WTC11 (cell line): ENCODE measurements at regions not wholly inside any gene's neighbourhood (a gene's known extent, or its start where the extent isn't known, plus 50 kb on each side); places are given as distances from the start of the nearest gene placed in this dataset.

Source experiments
- ATAC-seq: fragments of 200-7000 bp; cut with Tn5 transposase; 2 replicates; pipeline ENCODE4 v1.10.0; 2021; ENCODE audit warnings: mild to moderate bottlenecking, moderate library complexity
- CTCF ChIA-PET: fragments of 300-600 bp; sonication (Branson Sonifier 250); formaldehyde crosslinking; loops from one replicate; lab custom pipeline; 2021; ENCODE audit warnings: antibody characterized with exemption; lab: Charles Lee
- POLR2A ChIA-PET: fragments of 350-600 bp; sonication (Branson Sonifier 250); formaldehyde crosslinking; loops from one replicate; lab custom pipeline; 2021; ENCODE audit warnings: antibody characterized with exemption; lab: Charles Lee
- DNase-seq: peaks from one replicate; pipeline ENCODE4 v3.0.0; 2021; ENCODE audit warnings: low spot score
- H3K27ac Mint-ChIP-seq: 2 replicates; pipeline ENCODE4 v1.8.0; 2021; ENCODE audit warnings: mixed read lengths
- H3K27me3 Mint-ChIP-seq: 2 replicates; pipeline ENCODE4 v1.8.0; 2021; ENCODE audit warnings: low read depth, mild to moderate bottlenecking, moderate library complexity, mixed read lengths
- H3K36me3 Mint-ChIP-seq: 2 replicates; pipeline ENCODE4 v1.8.0; 2021; ENCODE audit warnings: mixed read lengths
- H3K4me1 Mint-ChIP-seq: 2 replicates; pipeline ENCODE4 v1.8.0; 2022; ENCODE audit warnings: mixed read lengths
- H3K4me3 Mint-ChIP-seq: 2 replicates; pipeline ENCODE4 v1.8.0; 2021; ENCODE audit warnings: mild to moderate bottlenecking, moderate library complexity, mixed read lengths
- H3K9me3 Mint-ChIP-seq: 2 replicates; pipeline ENCODE4 v1.8.0; 2021; ENCODE audit warnings: mixed read lengths
- GRHL2 ChIP-seq: fragments of 250-450 bp; sonication (Bioruptor Pico); IDR thresholded peaks from 2 replicates; pipeline ENCODE4 v1.8.0; 2022; ENCODE audit warnings: mild to moderate bottlenecking, moderate library complexity; ENCODE audit not compliant: insufficient replicate concordance, severe bottlenecking
- NR1H2 ChIP-seq: sonication (generic); formaldehyde crosslinking; IDR thresholded peaks from 2 replicates; pipeline ENCODE4 v1.9.0; 2021; ENCODE audit warnings: mild to moderate bottlenecking, moderate library complexity, missing genetic modification reagents
- SMAD4 ChIP-seq: sonication (generic); formaldehyde crosslinking; IDR thresholded peaks from 2 replicates; pipeline ENCODE4 v1.8.0; 2022; ENCODE audit warnings: mild to moderate bottlenecking, missing genetic modification reagents
- ZNF121 ChIP-seq: sonication (generic); formaldehyde crosslinking; IDR thresholded peaks from 2 replicates; pipeline ENCODE4 v1.8.0; 2023; ENCODE audit warnings: missing genetic modification reagents
- ZNF138 ChIP-seq: sonication (generic); formaldehyde crosslinking; conservative IDR thresholded peaks from 2 replicates; pipeline ENCODE4 v1.8.1; 2022; ENCODE audit warnings: mild to moderate bottlenecking, moderate library complexity, missing genetic modification reagents
- ZNF671 ChIP-seq: fragments of 250-450 bp; sonication (Bioruptor Pico); IDR thresholded peaks from 2 replicates; pipeline ENCODE4 v1.8.0; 2021; ENCODE audit warnings: mild to moderate bottlenecking
- TF ChIP-seq, protein P1 (sequence below): sonication (generic); formaldehyde crosslinking; IDR thresholded peaks from 2 replicates; pipeline ENCODE4 v1.8.0; 2022; ENCODE audit warnings: mild to moderate bottlenecking, missing genetic modification reagents
- TF ChIP-seq, protein P2 (sequence below): fragments of 250-450 bp; sonication (Bioruptor Pico); IDR thresholded peaks from 2 replicates; pipeline ENCODE4 v2.1.2; 2022; ENCODE audit warnings: mild to moderate bottlenecking, moderate library complexity
- TF ChIP-seq, protein P3 (sequence below): sonication (generic); formaldehyde crosslinking; IDR thresholded peaks from 2 replicates; pipeline ENCODE4 v1.8.1; 2022; ENCODE audit warnings: low read depth, missing genetic modification reagents, borderline replicate concordance
- TF ChIP-seq, protein P4 (sequence below): sonication (generic); formaldehyde crosslinking; conservative IDR thresholded peaks from 2 replicates; pipeline ENCODE4 v1.8.1; 2022; ENCODE audit warnings: mild to moderate bottlenecking, missing genetic modification reagents
- TF ChIP-seq, protein P5 (sequence below): sonication (generic); formaldehyde crosslinking; IDR thresholded peaks from 2 replicates; pipeline ENCODE4 v1.8.0; 2023; ENCODE audit warnings: missing genetic modification reagents, mild to moderate bottlenecking, borderline replicate concordance
- TF ChIP-seq, protein P6 (sequence below): fragments of 200-600 bp; IDR thresholded peaks from 2 replicates; pipeline ENCODE4 v1.8.0; 2022; ENCODE audit warnings: antibody characterized with exemption
- TF ChIP-seq, protein P7 (sequence below): sonication (generic); formaldehyde crosslinking; IDR thresholded peaks from 2 replicates; pipeline ENCODE4 v1.8.1; 2023; ENCODE audit warnings: mild to moderate bottlenecking, missing genetic modification reagents, moderate library complexity
- TF ChIP-seq, protein P8 (sequence below): sonication (generic); formaldehyde crosslinking; IDR thresholded peaks from 2 replicates; pipeline ENCODE4 v1.8.1; 2023; ENCODE audit warnings: mild to moderate bottlenecking, moderate library complexity, missing genetic modification reagents
- TF ChIP-seq, protein P9 (sequence below): sonication (generic); formaldehyde crosslinking; IDR thresholded peaks from 2 replicates; pipeline ENCODE4 v1.8.1; 2022; ENCODE audit warnings: mild to moderate bottlenecking, missing genetic modification reagents, moderate library complexity, borderline replicate concordance

DNA sequence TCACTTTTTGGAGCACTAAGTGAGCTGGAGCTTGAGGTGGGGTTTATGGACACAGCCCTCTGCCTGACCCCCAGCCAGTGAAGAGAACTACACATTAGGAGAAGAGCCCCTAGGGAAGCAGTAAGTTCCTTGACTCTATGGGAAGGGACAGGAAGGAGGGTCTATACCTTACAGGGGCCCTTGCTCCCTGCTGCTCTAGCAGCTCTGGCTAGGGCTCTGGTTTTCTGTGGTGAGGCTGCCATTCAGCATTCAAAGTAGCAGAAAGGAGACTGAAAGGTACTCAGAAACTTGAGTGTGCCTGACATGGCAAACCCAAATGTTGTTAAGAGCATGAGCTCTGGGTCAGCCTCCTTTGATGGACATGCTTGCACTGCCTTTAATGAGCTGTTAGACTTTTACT lies 144.0 kb upstream of the KIT start (continued):
- TF ChIP-seq, protein P1, sequence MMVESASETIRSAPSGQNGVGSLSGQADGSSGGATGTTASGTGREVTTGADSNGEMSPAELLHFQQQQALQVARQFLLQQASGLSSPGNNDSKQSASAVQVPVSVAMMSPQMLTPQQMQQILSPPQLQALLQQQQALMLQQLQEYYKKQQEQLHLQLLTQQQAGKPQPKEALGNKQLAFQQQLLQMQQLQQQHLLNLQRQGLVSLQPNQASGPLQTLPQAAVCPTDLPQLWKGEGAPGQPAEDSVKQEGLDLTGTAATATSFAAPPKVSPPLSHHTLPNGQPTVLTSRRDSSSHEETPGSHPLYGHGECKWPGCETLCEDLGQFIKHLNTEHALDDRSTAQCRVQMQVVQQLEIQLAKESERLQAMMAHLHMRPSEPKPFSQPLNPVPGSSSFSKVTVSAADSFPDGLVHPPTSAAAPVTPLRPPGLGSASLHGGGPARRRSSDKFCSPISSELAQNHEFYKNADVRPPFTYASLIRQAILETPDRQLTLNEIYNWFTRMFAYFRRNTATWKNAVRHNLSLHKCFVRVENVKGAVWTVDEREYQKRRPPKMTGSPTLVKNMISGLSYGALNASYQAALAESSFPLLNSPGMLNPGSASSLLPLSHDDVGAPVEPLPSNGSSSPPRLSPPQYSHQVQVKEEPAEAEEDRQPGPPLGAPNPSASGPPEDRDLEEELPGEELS (CRISPR knock-in tag), result no peak
- no peak for TF ChIP-seq ZNF671

DNA sequence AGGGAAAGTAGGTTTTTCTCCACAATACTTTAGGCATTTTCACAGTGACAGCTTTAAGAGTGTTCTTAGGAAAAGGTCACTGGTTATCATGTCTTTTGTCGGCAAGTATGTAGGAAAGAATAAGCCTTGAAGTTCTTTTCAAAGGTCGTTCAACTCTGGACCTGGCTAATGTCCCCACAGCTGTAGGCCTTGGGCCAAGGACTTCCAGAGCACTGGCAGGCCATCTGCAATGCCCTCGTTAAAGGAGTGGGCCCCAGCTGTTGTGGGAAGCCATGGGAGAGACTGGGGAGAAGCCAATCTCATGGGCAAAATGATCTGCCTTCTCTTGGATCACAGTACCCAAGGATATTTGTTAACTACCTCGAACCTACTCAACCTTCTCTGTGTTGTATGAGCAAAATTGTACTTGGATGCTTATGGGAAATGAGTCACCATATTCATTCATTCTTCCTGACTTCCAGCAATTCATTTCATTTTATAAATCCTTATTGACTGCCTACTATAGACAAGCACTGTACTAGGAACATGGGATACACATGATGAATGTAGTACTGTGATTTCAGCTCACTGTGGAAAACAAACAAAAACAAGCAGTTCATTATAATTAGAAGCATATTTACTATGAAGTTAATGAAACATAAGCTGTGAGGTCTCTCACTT lies 141.1 kb upstream of the KIT start:
- Mint-ChIP-seq H3K36me3 (no peaks in the 10 kb centered on the region; the same call in 1 of the 2 replicates), H3K4me3 (no peak overlapping the region), H3K27me3 (no peaks in the 10 kb centered on the region), H3K9me3 (peaks cover 14% of the 10 kb centered on the region), H3K27ac (no peak overlapping the region), H3K4me1 (peaks cover 9% of the 10 kb centered on the region)
- ATAC-seq (no peak), DNase-seq (no peak)
- ChIA-PET CTCF (interaction anchor here (0.7 kb wide), 1 partner anchor 11 kb away, joined by 3 read pairs; no protein-coding TSS in a partner anchor), POLR2A (no interaction called here)
- TF ChIP-seq, protein P2, sequence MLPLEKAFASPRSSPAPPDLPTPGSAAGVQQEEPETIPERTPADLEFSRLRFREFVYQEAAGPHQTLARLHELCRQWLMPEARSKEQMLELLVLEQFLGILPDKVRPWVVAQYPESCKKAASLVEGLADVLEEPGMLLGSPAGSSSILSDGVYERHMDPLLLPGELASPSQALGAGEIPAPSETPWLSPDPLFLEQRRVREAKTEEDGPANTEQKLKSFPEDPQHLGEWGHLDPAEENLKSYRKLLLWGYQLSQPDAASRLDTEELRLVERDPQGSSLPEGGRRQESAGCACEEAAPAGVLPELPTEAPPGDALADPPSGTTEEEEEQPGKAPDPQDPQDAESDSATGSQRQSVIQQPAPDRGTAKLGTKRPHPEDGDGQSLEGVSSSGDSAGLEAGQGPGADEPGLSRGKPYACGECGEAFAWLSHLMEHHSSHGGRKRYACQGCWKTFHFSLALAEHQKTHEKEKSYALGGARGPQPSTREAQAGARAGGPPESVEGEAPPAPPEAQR (CRISPR knock-in tag), result no peak
- TF ChIP-seq, protein P3, sequence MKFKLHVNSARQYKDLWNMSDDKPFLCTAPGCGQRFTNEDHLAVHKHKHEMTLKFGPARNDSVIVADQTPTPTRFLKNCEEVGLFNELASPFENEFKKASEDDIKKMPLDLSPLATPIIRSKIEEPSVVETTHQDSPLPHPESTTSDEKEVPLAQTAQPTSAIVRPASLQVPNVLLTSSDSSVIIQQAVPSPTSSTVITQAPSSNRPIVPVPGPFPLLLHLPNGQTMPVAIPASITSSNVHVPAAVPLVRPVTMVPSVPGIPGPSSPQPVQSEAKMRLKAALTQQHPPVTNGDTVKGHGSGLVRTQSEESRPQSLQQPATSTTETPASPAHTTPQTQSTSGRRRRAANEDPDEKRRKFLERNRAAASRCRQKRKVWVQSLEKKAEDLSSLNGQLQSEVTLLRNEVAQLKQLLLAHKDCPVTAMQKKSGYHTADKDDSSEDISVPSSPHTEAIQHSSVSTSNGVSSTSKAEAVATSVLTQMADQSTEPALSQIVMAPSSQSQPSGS, result no peak
- TF ChIP-seq GRHL2 (no peak), ZNF121 (CRISPR knock-in tag) (no peak), NR1H2 (CRISPR knock-in tag) (no peak), ZNF138 (CRISPR knock-in tag) (no peak), SMAD4 (no peak)
- TF ChIP-seq, protein P4, sequence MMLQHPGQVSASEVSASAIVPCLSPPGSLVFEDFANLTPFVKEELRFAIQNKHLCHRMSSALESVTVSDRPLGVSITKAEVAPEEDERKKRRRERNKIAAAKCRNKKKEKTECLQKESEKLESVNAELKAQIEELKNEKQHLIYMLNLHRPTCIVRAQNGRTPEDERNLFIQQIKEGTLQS, result no peak
- TF ChIP-seq, protein P5, sequence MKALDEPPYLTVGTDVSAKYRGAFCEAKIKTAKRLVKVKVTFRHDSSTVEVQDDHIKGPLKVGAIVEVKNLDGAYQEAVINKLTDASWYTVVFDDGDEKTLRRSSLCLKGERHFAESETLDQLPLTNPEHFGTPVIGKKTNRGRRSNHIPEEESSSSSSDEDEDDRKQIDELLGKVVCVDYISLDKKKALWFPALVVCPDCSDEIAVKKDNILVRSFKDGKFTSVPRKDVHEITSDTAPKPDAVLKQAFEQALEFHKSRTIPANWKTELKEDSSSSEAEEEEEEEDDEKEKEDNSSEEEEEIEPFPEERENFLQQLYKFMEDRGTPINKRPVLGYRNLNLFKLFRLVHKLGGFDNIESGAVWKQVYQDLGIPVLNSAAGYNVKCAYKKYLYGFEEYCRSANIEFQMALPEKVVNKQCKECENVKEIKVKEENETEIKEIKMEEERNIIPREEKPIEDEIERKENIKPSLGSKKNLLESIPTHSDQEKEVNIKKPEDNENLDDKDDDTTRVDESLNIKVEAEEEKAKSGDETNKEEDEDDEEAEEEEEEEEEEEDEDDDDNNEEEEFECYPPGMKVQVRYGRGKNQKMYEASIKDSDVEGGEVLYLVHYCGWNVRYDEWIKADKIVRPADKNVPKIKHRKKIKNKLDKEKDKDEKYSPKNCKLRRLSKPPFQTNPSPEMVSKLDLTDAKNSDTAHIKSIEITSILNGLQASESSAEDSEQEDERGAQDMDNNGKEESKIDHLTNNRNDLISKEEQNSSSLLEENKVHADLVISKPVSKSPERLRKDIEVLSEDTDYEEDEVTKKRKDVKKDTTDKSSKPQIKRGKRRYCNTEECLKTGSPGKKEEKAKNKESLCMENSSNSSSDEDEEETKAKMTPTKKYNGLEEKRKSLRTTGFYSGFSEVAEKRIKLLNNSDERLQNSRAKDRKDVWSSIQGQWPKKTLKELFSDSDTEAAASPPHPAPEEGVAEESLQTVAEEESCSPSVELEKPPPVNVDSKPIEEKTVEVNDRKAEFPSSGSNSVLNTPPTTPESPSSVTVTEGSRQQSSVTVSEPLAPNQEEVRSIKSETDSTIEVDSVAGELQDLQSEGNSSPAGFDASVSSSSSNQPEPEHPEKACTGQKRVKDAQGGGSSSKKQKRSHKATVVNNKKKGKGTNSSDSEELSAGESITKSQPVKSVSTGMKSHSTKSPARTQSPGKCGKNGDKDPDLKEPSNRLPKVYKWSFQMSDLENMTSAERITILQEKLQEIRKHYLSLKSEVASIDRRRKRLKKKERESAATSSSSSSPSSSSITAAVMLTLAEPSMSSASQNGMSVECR (CRISPR knock-in tag), result no peak
- TF ChIP-seq, protein P6, sequence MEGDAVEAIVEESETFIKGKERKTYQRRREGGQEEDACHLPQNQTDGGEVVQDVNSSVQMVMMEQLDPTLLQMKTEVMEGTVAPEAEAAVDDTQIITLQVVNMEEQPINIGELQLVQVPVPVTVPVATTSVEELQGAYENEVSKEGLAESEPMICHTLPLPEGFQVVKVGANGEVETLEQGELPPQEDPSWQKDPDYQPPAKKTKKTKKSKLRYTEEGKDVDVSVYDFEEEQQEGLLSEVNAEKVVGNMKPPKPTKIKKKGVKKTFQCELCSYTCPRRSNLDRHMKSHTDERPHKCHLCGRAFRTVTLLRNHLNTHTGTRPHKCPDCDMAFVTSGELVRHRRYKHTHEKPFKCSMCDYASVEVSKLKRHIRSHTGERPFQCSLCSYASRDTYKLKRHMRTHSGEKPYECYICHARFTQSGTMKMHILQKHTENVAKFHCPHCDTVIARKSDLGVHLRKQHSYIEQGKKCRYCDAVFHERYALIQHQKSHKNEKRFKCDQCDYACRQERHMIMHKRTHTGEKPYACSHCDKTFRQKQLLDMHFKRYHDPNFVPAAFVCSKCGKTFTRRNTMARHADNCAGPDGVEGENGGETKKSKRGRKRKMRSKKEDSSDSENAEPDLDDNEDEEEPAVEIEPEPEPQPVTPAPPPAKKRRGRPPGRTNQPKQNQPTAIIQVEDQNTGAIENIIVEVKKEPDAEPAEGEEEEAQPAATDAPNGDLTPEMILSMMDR, result no peak
- TF ChIP-seq, protein P7, sequence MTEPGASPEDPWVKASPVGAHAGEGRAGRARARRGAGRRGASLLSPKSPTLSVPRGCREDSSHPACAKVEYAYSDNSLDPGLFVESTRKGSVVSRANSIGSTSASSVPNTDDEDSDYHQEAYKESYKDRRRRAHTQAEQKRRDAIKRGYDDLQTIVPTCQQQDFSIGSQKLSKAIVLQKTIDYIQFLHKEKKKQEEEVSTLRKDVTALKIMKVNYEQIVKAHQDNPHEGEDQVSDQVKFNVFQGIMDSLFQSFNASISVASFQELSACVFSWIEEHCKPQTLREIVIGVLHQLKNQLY (CRISPR knock-in tag), result no peak
- TF ChIP-seq, protein P8, sequence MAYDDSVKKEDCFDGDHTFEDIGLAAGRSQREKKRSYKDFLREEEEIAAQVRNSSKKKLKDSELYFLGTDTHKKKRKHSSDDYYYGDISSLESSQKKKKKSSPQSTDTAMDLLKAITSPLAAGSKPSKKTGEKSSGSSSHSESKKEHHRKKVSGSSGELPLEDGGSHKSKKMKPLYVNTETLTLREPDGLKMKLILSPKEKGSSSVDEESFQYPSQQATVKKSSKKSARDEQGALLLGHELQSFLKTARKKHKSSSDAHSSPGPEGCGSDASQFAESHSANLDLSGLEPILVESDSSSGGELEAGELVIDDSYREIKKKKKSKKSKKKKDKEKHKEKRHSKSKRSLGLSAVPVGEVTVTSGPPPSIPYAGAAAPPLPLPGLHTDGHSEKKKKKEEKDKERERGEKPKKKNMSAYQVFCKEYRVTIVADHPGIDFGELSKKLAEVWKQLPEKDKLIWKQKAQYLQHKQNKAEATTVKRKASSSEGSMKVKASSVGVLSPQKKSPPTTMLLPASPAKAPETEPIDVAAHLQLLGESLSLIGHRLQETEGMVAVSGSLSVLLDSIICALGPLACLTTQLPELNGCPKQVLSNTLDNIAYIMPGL (CRISPR knock-in tag), result no peak
- TF ChIP-seq, protein P9, sequence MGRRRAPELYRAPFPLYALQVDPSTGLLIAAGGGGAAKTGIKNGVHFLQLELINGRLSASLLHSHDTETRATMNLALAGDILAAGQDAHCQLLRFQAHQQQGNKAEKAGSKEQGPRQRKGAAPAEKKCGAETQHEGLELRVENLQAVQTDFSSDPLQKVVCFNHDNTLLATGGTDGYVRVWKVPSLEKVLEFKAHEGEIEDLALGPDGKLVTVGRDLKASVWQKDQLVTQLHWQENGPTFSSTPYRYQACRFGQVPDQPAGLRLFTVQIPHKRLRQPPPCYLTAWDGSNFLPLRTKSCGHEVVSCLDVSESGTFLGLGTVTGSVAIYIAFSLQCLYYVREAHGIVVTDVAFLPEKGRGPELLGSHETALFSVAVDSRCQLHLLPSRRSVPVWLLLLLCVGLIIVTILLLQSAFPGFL (CRISPR knock-in tag), result no peak
